Activated naive CD4-positive, alpha-beta T cell treated with anti-CD3 and anti-CD28 coated beads, Interleukin-2, amount 50 U/mL, for 72 hours (primary cell): ENCODE measurements at regions not wholly inside any gene's neighbourhood (a gene's known extent, or its start where the extent isn't known, plus 50 kb on each side); places are given as distances from the start of the nearest gene placed in this dataset.

Experiments used
- ATAC-seq, 2 donors: fragments of 150-1000 bp; cut with Tn5 transposase; 2 replicates each; pipeline ENCODE4 v1.10.0; 2021; ENCODE audit warnings: mild to moderate bottlenecking in 2 of 2, moderate library complexity in 2 of 2
- DNase-seq, 2 donors: peaks; one replicate each; pipeline ENCODE4 v3.0.0; 2021 to 2022; ENCODE audit warnings: low spot score in 2 of 2
- H3K27ac Mint-ChIP-seq, 2 donors: one replicate each; pipeline ENCODE4 v1.8.0; 2022; ENCODE audit warnings: mild to moderate bottlenecking in 2 of 2, mixed read lengths in 2 of 2
- H3K36me3 Mint-ChIP-seq, 2 donors: one replicate each; pipeline ENCODE4 v1.8.0; 2022; ENCODE audit warnings: mixed read lengths in 2 of 2
- H3K9me3 Mint-ChIP-seq, 2 donors: one replicate each; pipeline ENCODE4 v1.8.0; 2022; ENCODE audit warnings: mixed read lengths in 2 of 2

- peaks cover 0 to 6% of the 10 kb centered on the region in 2 donors for H3K36me3 Mint-ChIP-seq
- no peak for ATAC-seq
These were observed 298.3 kb downstream of the GPATCH2 start for GRCh38 chr1:217332431-217333065.

GRCh38 chr1:217331698-217332097 lies 299.2 kb downstream of the GPATCH2 start:
- H3K36me3 Mint-ChIP-seq = peaks cover 0 to 6% of the 10 kb centered on the region in 2 donors
- H3K27ac Mint-ChIP-seq = no peak overlapping the region
- ATAC-seq = no peak
- H3K9me3 Mint-ChIP-seq = peaks cover 11 to 17% of the 10 kb centered on the region in 2 donors
- DNase-seq = no peak

More at GRCh38 chr1:217332431-217333065, 298.3 kb downstream of the GPATCH2 start:
- Mint-ChIP-seq H3K27ac (no peak overlapping the region), H3K9me3 (peaks cover 13 to 17% of the 10 kb centered on the region in 2 donors)
- no peak for DNase-seq

- peaks cover 0 to 6% of the 10 kb centered on the region in 2 donors for H3K36me3 Mint-ChIP-seq
- ATAC-seq = no peak
- H3K9me3 Mint-ChIP-seq = peaks cover 9 to 17% of the 10 kb centered on the region in 2 donors
- no peak for DNase-seq
- no peak overlapping the region for H3K27ac Mint-ChIP-seq
These were observed 303.0 kb downstream of the GPATCH2 start for GRCh38 chr1:217327901-217328300.

- no peak for ATAC-seq
- no peak for DNase-seq
- Mint-ChIP-seq H3K36me3 (no peaks in the 10 kb centered on the region), H3K27ac (no peak overlapping the region), H3K9me3 (no peaks in the 10 kb centered on the region)
These were observed 308.1 kb downstream of the GPATCH2 start for GRCh38 chr1:217322834-217323233.

GRCh38 chr1:217315346-217315745 lies 315.5 kb downstream of the GPATCH2 start:
- Mint-ChIP-seq H3K27ac (no peak overlapping the region), H3K36me3 (no peaks in the 10 kb centered on the region), H3K9me3 (peaks cover 4 to 14% of the 10 kb centered on the region in 2 donors)
- DNase-seq (no peak), ATAC-seq (no peak)

GRCh38 chr1:217313096-217313495 lies 317.8 kb downstream of the GPATCH2 start:
- Mint-ChIP-seq H3K36me3 (no peaks in the 10 kb centered on the region), H3K9me3 (peaks cover 4 to 14% of the 10 kb centered on the region in 2 donors), H3K27ac (no peak overlapping the region)
- no peak for DNase-seq
- no peak for ATAC-seq

GRCh38 chr1:217311766-217312165 lies 319.1 kb downstream of the GPATCH2 start:
- peaks cover 4 to 14% of the 10 kb centered on the region in 2 donors for H3K9me3 Mint-ChIP-seq
- no peaks in the 10 kb centered on the region for H3K36me3 Mint-ChIP-seq
- no peak overlapping the region for H3K27ac Mint-ChIP-seq
- DNase-seq = no peak
- ATAC-seq = no peak

- H3K9me3 Mint-ChIP-seq = peaks cover 4 to 18% of the 10 kb centered on the region in 2 donors
- no peak for DNase-seq
- no peak overlapping the region for H3K27ac Mint-ChIP-seq
- ATAC-seq = no peak
- H3K36me3 Mint-ChIP-seq = no peaks in the 10 kb centered on the region
These were observed 319.6 kb downstream of the GPATCH2 start for GRCh38 chr1:217311269-217311668.

GRCh38 chr1:217281332-217281731 lies 349.6 kb downstream of the GPATCH2 start:
- ATAC-seq (no peak), DNase-seq (no peak)
- no peak overlapping the region for H3K27ac Mint-ChIP-seq
- H3K36me3 Mint-ChIP-seq = no peaks in the 10 kb centered on the region
- peaks cover 5 to 8% of the 10 kb centered on the region in 2 donors for H3K9me3 Mint-ChIP-seq

GRCh38 chr1:217275655-217276398 lies 355.1 kb downstream of the GPATCH2 start:
- no peak for ATAC-seq
- no peak overlapping the region for H3K27ac Mint-ChIP-seq
- no peaks in the 10 kb centered on the region for H3K36me3 Mint-ChIP-seq
- DNase-seq = no peak
- H3K9me3 Mint-ChIP-seq = peaks cover 0 to 4% of the 10 kb centered on the region in 2 donors

- H3K36me3 Mint-ChIP-seq = no peaks in the 10 kb centered on the region
- DNase-seq (no peak), ATAC-seq (no peak)
- no peak overlapping the region for H3K27ac Mint-ChIP-seq
- peaks cover 0 to 4% of the 10 kb centered on the region in 2 donors for H3K9me3 Mint-ChIP-seq
These were observed 355.8 kb downstream of the GPATCH2 start for GRCh38 chr1:217274927-217275654.

- H3K27ac Mint-ChIP-seq = no peak overlapping the region
- DNase-seq = no peak
- no peak for ATAC-seq
- H3K36me3 Mint-ChIP-seq = no peaks in the 10 kb centered on the region
- peaks cover 0 to 4% of the 10 kb centered on the region in 2 donors for H3K9me3 Mint-ChIP-seq
These were observed 356.5 kb downstream of the GPATCH2 start for GRCh38 chr1:217274416-217274815.

GRCh38 chr1:217273866-217274265 lies 357.0 kb downstream of the GPATCH2 start:
- peaks cover 0 to 4% of the 10 kb centered on the region in 2 donors for H3K9me3 Mint-ChIP-seq
- H3K36me3 Mint-ChIP-seq = no peaks in the 10 kb centered on the region
- no peak for ATAC-seq
- no peak overlapping the region for H3K27ac Mint-ChIP-seq
- no peak for DNase-seq

- Mint-ChIP-seq H3K27ac (no peak overlapping the region), H3K9me3 (peaks cover 4 to 5% of the 10 kb centered on the region in 2 donors), H3K36me3 (no peaks in the 10 kb centered on the region)
- DNase-seq (no peak), ATAC-seq (no peak)
These were observed 358.5 kb downstream of the GPATCH2 start for GRCh38 chr1:217272385-217272784.

- H3K27ac Mint-ChIP-seq = no peak overlapping the region
- no peaks in the 10 kb centered on the region for H3K36me3 Mint-ChIP-seq
- peaks cover 2 to 6% of the 10 kb centered on the region in 2 donors for H3K9me3 Mint-ChIP-seq
- DNase-seq (no peak), ATAC-seq (no peak)
These were observed 360.8 kb downstream of the GPATCH2 start for GRCh38 chr1:217270101-217270500.

GRCh38 chr1:217268058-217268457 lies 362.8 kb downstream of the GPATCH2 start:
- DNase-seq = no peak
- ATAC-seq = no peak
- H3K27ac Mint-ChIP-seq = no peak overlapping the region
- H3K9me3 Mint-ChIP-seq = peaks cover 5 to 8% of the 10 kb centered on the region in 2 donors
- H3K36me3 Mint-ChIP-seq = no peaks in the 10 kb centered on the region

- Mint-ChIP-seq H3K9me3 (peaks cover 4 to 5% of the 10 kb centered on the region in 2 donors), H3K36me3 (no peaks in the 10 kb centered on the region), H3K27ac (no peak overlapping the region)
- DNase-seq = no peak
- no peak for ATAC-seq
These were observed 369.3 kb downstream of the GPATCH2 start for GRCh38 chr1:217261636-217262035.
